ENCODE measurements at regions not wholly inside any gene's neighbourhood (a gene's known extent, or its start where the extent isn't known, plus 50 kb on each side); places are given as distances from the start of the nearest gene placed in this dataset.

- Histone ChIP-seq H3K18ac (ENCODE audit: low read depth, low read length) (no peak overlapping the region), H3K4ac (ENCODE audit: low read depth, low read length) (no peak overlapping the region), H4K8ac (ENCODE audit: low read depth in 2 of 2, low read length in 2 of 2) (no peak overlapping the region), H3K27me3 (ENCODE audit: control insufficient read depth, insufficient read depth, low read length) (no peaks in the 10 kb centered on the region), H2BK5ac (ENCODE audit: low read depth, low read length, poor library complexity, severe bottlenecking) (no peak overlapping the region), H3K23ac (ENCODE audit: low read depth, low read length) (no peak overlapping the region), H4K91ac (ENCODE audit: insufficient read depth, low read depth, low read length) (no peak overlapping the region), H3K9me3 (ENCODE audit: control insufficient read depth, insufficient read depth, low read length) (peaks cover 13% of the 10 kb centered on the region), H3K4me2 (ENCODE audit: low read depth, low read length) (no peak overlapping the region), H4K20me1 (ENCODE audit: insufficient read depth, low read length) (no peaks in the 10 kb centered on the region), H3K56ac (ENCODE audit: extremely low read depth, insufficient read depth, low read length) (no peak overlapping the region), H4K5ac (ENCODE audit: low read depth, low read length) (no peak overlapping the region), H3K27ac (ENCODE audit: insufficient read depth, low read length) (no peak overlapping the region), H3K9me1 (ENCODE audit: insufficient read depth, low read length) (no peaks in the 10 kb centered on the region), H3K4me3 (ENCODE audit: insufficient read depth, low read depth, low read length) (no peak overlapping the region), H3K14ac (replicated peaks; ENCODE audit: low read depth, low read length) (no peak overlapping the region), H2BK15ac (ENCODE audit: low read depth, low read length) (no peak overlapping the region), H2AFZ (replicated peaks; ENCODE audit: low read length, poor library complexity) (no peak overlapping the region), H3K9ac (ENCODE audit: low read depth, low read length) (no peak overlapping the region), H3K36me3 (ENCODE audit: control insufficient read depth, insufficient read depth, low read length) (no peaks in the 10 kb centered on the region), H2BK20ac (ENCODE audit: low read depth, low read length) (no peak overlapping the region), H2AK5ac (ENCODE audit: low read depth, low read length) (no peak overlapping the region), H3K79me1 (ENCODE audit: low read depth in 1 of 2, low read length in 2 of 2) (no peaks in the 10 kb centered on the region), H2AK9ac (replicated peaks; ENCODE audit: low read depth, low read length, poor library complexity) (no peak overlapping the region), H2BK120ac (ENCODE audit: low read depth, low read length) (no peak overlapping the region), H3K4me1 (ENCODE audit: control insufficient read depth, insufficient read depth, low read length) (no peaks in the 10 kb centered on the region)
- ATAC-seq (ENCODE audit: low read depth): no peak
- TF ChIP-seq MAFK (IDR thresholded peaks at IDR 0.05; ENCODE audit: low read depth, low read length) (no peak), CEBPB (IDR thresholded peaks at IDR 0.05; ENCODE audit: low read depth, low read length) (no peak), RFX5 (IDR thresholded peaks at IDR 0.05; ENCODE audit: low read depth, low read length) (no peak), RAD21 (IDR thresholded peaks at IDR 0.05; ENCODE audit: low read length) (no peak), NFE2L2 (IDR thresholded peaks at IDR 0.05; ENCODE audit: low read depth, low read length) (no peak), USF2 (IDR thresholded peaks at IDR 0.05; ENCODE audit: low read depth, low read length) (no peak), CHD1 (IDR thresholded peaks at IDR 0.05; ENCODE audit: low read depth, low read length) (no peak), FOS (IDR thresholded peaks at IDR 0.05; ENCODE audit: low read depth, low read length) (no peak), POLR2A (IDR thresholded peaks at IDR 0.05; ENCODE audit: low read depth, low read length) (no peak), SMC3 (IDR thresholded peaks at IDR 0.05; ENCODE audit: low read depth, low read length) (no peak), RCOR1 (IDR thresholded peaks at IDR 0.05; ENCODE audit: insufficient replicate concordance, low read length) (no peak), BHLHE40 (IDR thresholded peaks at IDR 0.05; ENCODE audit: low read depth, low read length) (no peak), MXI1 (IDR thresholded peaks at IDR 0.05; ENCODE audit: borderline replicate concordance, low read depth, low read length) (no peak)
- in situ Hi-C loops (cut with MboI; ENCODE audit: low sequenced_read_pairs) (no loop called here), intact Hi-C loops (cut with micrococcal nuclease) (no loop called here), dilution Hi-C loops (cut with HindIII; ENCODE audit: low sequenced_read_pairs, unreplicated experiment) (no loop called here)
- no CpG with 5 or more reads among the region's 2 CpGs for WGBS, 2 experiments (ENCODE audit: extremely low coverage in 2 of 2, insufficient read length in 1 of 2)
- no peak for DNase-seq
- POLR2A ChIA-PET (ENCODE audit: unreplicated experiment): no interaction called here
- BruUV-seq (replicated peaks): no TSS peak
- CTCF ChIA-PET: interaction anchor here (1.6 kb wide), 1 partner anchor 38 kb away, joined by 5 read pairs; no protein-coding TSS in a partner anchor
These were observed 268.0 kb downstream of the GABRG1 start for GRCh38 chr4:45855857-45856256.

Data from IMR-90 (cell line).